ENCODE measurements at regions not wholly inside any gene's neighbourhood (a gene's known extent, or its start where the extent isn't known, plus 50 kb on each side); places are given as distances from the start of the nearest gene placed in this dataset.
"Not testable (repeated sequence)": the region's sequence is repeated elsewhere in the genome, so short reads cannot be mapped to it uniquely, and the experiment has no call there.

DNA sequence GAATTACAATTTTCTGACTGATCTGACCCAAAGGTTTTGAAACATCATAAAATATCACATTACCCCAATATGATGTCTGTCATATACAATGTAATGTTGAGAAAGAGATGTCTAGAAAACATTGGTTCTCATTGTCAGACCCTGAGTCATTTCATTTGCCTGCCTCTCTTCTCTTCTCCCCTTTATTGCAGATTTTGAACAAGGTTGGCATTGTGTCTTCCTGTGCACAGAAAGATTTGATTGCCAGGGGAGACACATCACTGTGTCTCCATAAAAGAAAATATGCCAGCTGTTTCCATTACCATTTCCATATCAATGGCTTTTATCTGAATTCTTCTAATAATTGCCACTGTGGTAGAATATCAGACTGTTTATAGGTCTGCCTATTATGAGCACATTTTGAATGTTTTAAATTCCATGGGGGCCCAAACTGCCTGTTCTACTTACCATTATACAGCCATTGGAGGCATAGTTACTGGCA, 65.6 kb downstream of the IFI44 start:
- no peak for DNase-seq

DNA sequence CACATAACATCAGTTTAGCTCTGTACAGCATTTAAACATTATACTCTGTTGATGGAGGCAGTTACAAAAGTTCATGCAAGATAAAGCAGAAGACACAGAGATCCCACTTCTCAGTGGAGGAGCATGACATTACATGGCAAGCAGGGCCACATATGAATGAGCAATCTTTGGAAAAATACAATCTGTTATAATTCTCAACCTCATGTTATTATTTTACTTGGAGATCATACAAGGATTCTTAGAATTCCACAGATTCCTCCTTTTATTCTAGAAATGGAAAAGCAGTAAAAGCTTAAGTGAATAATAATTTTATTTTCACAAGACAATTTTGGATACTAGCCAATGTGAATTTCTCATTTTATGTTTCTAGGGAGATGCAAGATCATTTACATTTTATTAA, 66.6 kb downstream of the IFI44 start:
- no peak for DNase-seq

GRCh38 chr1:78718566-78718965, 68.9 kb downstream of the IFI44 start:
- no peak for DNase-seq

- DNase-seq, result no peak
Measured at GRCh38 chr1:78721136-78721535, 71.5 kb downstream of the IFI44 start.

DNA sequence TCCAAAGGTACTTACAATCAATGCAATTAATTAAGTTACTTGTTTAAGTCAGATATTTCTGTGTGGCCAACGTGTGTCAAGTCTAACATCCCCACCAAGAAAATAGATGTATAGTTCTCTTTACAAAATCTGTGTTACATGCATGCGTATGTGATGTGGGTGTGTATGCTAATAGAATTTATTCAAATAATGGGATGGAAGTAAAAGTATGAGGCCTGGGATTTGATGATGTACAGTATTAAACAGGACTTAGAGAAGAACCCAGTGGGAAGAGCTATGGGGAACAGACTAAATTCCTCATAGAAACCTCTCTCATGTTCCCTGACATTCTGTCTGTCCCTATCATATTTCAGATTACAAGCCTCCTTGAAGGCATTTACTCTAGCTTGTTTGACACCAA, 72.5 kb downstream of the IFI44 start:
- DNase-seq, result no peak

- DNase-seq, result no peak
Measured at GRCh38 chr1:78722521-78722920, 72.9 kb downstream of the IFI44 start.

- no peak for DNase-seq
Measured at GRCh38 chr1:78722947-78723346, 73.3 kb downstream of the IFI44 start.

DNA sequence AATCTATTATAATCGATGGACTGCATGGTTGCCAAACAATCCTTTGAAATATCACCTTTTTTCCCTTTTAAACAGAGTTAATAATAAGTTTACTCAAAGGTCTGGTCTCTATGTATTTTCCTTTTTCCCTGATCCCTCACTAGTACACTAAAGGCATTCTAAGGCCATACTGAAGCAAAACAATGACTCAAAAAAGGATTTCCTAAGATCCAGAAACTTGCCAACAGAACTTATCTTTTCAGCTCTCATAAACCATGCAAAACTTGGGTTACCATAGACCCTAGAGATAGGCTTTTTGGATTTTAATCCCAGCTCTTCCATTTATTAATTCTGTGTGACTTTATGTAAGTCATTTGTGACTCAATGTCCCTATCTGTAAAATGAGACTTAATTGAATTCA, 77.1 kb downstream of the IFI44 start:
- no peak for DNase-seq

- no peak for DNase-seq
Measured at GRCh38 chr1:78728359-78728758, 78.7 kb downstream of the IFI44 start.

- no peak for DNase-seq
Measured at GRCh38 chr1:78730054-78730453, 80.4 kb downstream of the IFI44 start.

DNA sequence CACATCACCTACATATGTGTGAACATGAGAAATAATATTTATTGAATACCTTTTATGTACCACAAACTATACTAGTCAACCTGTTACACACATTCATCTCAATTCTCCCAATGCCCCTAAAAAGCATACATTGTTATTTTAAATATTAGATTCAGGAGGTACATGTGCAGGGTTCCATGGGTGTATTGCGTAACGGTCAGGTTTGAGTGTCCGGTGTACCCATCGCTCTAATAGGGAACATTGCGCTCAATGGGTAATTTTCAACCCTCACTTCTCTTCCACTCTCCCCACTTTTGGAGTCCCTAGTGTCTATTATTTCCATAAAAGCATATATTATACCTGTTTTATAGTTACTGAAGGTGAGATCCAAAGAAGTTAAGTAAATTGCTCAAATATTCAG, 82.0 kb downstream of the IFI44 start:
- no peak for DNase-seq

GRCh38 chr1:78737241-78737640, 87.6 kb downstream of the IFI44 start:
- no peak for DNase-seq

DNA sequence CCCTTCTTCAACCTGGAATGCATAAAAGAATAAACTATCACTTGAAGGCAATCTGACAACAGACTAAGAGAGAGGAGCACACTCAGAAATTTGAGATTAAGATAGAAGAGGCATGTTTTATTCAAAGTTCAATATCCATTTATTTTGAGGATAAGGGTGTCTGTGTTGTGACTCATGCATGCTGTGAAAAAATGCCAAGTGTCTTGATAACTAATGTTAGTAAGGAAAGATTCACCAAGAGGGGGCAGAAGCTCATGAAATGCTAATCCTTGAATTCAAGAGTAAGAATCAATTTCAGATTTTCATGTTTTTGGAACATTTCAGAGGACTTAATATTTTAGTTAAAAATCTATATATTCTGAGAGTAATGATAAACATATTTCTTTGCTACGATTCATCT, 94.0 kb downstream of the IFI44 start:
- DNase-seq, result no peak

DNA sequence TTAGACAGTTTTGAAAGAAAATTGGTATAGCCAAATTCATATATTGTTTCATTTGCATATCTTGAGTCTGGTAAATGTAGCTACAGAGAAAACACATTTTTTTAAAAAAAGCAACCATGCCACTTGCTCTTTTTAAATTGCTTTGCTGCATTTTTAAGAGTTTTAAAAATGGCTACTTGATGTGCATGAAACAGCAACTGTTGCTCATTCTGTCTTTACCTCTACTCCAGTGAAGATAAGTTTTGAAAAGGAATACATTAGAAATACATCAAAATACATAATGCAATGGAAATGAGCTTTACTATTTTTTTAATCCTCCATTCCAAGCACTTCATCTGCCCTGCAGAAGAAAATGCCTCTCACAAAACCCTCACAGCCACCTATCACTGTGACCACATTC, 95.5 kb downstream of the IFI44 start:
- no peak for DNase-seq

DNA sequence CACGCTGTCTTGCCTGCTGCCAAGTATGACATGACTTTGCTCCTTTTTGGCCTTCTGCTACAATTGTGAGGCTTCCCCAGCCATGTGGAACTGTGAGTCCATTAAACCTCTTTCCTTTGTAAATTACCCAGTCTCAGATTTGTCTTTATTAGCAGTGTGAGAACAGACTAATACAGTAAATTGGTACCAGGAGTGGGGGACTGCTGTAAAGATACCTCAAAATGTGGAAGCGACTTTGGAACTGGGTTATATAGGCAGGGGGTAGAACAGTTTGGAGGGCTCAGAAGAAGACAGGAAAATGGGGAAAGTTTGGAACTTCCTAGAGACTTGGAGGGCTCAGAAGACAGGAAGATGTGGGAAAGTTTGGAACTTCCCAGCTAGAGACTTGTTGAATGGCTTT, 104.0 kb downstream of the IFI44 start:
- DNase-seq, result not testable (repeated sequence)

DNA sequence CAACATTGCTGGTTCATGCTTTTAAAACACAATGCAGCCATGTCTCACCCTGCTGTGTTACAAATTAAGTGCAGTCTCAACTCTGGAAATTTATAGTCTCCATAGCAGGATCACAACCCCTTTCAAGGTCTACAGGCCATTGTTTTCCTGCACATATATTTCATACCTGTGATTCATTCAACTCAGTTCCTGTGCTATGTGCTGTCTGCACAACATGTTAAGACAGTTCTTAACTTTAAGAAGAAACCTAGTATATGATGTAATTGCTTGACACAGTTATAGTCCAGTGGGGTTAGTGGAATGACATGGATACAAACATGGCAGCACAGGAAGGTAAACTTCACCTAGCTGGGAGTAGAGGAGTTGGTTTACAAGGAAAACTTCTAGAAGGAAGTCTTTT, 106.4 kb downstream of the IFI44 start:
- no peak for DNase-seq

DNA sequence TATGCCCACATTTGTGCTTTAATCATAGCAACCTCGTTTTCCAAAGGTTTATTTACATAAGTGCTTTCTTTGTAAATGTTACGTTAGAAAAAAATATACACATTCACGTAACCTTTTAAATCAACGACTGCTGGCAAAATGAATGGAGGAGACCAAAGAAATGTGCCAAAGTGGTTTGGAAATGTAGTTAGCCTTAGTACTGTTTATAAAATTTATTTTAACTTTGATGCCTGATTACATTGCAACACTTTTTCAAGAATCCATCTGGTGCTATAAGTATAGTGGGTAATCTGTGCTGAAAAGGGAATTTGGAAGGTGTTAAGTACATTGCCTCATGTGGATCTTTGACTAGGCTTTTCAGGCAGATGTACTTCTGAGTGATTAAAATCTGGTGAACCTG, 108.9 kb downstream of the IFI44 start:
- DNase-seq, result no peak

GRCh38 chr1:78759881-78760280, 110.2 kb downstream of the IFI44 start:
- DNase-seq, result no peak

GRCh38 chr1:78760858-78761257, 111.2 kb downstream of the IFI44 start:
- no peak for DNase-seq

DNA sequence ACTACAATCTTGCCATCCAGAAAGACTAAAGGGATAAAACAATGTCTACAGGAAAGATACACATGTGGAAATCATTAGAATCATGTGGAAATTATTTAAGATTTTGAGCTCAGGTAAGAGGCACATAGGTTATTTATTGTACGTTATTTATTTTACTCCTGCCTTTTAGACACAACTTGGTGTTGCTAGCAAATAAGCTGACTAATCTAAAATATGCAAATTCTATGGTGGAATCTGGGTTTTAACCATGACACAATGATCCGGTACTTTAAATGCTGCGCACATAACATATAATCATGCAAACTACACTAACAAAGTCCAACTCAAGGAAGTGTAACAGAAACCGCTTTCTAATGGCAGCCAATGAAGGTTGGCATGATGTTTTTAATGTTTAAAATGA, 112.5 kb downstream of the IFI44 start:
- no peak for DNase-seq

GRCh38 chr1:78765489-78765888, 115.9 kb downstream of the IFI44 start:
- no peak for DNase-seq

DNA sequence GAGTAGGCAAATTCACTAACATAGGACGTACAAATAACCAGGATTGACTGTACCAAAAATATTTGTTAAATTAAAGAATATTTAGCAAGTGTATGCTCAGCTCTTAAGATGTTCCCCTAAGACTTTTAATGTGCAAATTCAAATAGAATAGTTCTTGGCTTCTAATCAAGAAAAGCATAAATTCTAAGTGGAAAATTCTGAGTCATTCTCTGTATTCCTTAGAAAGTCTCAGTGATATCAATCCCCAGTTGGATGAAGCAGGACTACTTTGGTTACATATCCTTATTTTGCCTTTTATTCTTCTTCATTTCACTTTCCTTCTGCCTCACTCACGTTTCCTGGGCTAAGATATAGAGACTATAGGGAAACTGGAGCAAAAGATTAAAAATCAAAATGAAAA, 130.2 kb downstream of the IFI44 start:
- no peak for DNase-seq

DNA sequence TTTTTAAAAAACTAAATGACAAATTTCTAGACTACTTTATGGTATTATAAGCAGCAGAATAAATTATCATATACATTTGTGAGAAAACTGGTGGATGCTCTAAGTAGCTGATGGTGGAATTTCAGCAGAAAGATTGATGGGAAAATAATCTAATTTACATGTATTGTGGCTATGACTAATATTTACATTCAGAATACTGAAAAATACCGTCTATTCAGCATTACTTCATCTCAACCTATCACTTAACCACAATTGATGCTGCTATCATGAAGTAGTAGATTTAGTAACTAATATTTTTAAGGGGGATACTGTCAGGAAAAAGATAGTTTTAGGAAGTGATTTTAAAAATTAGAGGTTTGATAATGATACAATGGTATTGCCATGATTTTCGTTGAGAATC, 137.9 kb downstream of the IFI44 start:
- DNase-seq, result no peak

DNA sequence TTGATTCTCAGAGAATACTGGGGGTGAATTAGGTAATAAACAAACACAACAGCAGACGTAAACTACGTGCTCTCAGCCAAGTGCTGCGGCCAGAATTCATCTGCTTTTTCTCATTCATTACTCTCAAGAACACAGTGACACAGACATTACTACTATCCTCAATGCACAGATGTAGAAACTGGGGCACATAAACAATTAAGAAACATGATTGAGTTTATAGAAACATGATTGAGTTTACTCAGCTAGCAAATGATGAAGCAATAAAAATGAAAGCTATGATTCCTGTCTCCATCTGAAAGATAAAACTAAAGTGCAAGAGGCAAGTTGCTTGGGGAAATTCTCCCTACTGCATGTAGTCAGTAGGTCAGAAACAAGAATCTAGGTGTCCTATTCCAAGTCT, 140.5 kb downstream of the IFI44 start:
- no peak for DNase-seq

DNA sequence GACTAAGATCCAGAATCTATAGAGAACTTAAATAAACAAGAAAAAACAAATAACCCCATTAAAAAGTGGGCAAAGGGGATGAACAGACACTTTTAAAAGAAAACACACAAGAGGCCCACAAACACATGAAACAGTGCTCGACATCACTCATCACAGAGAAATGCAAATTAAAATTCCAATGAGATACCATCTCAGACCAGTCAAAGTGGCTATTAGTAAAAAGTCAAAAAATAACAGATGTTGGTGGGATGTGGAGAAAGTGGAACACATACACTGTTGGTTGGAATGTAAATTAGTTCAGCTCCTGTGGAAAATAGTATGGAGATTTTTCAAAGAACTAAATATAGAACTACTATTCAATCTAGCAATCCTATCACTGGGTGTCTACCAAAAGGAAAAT, 143.1 kb downstream of the IFI44 start:
- no peak for DNase-seq

Measured in left kidney (tissue), 1 donor.